C4-2B (cell line): ENCODE measurements at regions not wholly inside any gene's neighbourhood (a gene's known extent, or its start where the extent isn't known, plus 50 kb on each side); places are given as distances from the start of the nearest gene placed in this dataset.

Experiments used
- H3K27ac ChIP-seq: fragments of 450-650 bp; 2 replicates; pipeline ENCODE4 v1.5.1; 2017
- CTCF ChIP-seq: fragments of 450-650 bp; conservative IDR thresholded peaks from 2 replicates; pipeline ENCODE4 v1.5.1; 2017; ENCODE audit warnings: mild to moderate bottlenecking
- ZFX ChIP-seq: fragments of 450-650 bp; IDR thresholded peaks from 2 replicates; pipeline ENCODE4 v1.6.1; 2017

- no peak overlapping the region for H3K27ac ChIP-seq
- TF ChIP-seq ZFX: no peak
- TF ChIP-seq CTCF: no peak
These were observed 76.7 kb downstream of the TRIM29 start for GRCh38 chr11:120061036-120061760.

GRCh38 chr11:120060512-120060911 is 77.4 kb downstream of the TRIM29 start:
- TF ChIP-seq CTCF: no peak
- TF ChIP-seq ZFX: no peak
- H3K27ac ChIP-seq: no peak overlapping the region

- H3K27ac ChIP-seq: no peak overlapping the region
- no peak for TF ChIP-seq ZFX
- no peak for TF ChIP-seq CTCF
These were observed 79.0 kb downstream of the TRIM29 start for GRCh38 chr11:120058931-120059330.

GRCh38 chr11:120057595-120058581 is 80.0 kb downstream of the TRIM29 start:
- no peak for TF ChIP-seq ZFX
- TF ChIP-seq CTCF: no peak
- no peak overlapping the region for H3K27ac ChIP-seq

GRCh38 chr11:120057028-120057330 is 80.9 kb downstream of the TRIM29 start:
- no peak for TF ChIP-seq CTCF
- TF ChIP-seq ZFX: no peak
- H3K27ac ChIP-seq: no peak overlapping the region

- TF ChIP-seq ZFX: no peak
- no peak for TF ChIP-seq CTCF
- no peak overlapping the region for H3K27ac ChIP-seq
These were observed 81.4 kb downstream of the TRIM29 start for GRCh38 chr11:120056301-120057027.
